ENCODE measurements at regions not wholly inside any gene's neighbourhood (a gene's known extent, or its start where the extent isn't known, plus 50 kb on each side); places are given as distances from the start of the nearest gene placed in this dataset.

DNA sequence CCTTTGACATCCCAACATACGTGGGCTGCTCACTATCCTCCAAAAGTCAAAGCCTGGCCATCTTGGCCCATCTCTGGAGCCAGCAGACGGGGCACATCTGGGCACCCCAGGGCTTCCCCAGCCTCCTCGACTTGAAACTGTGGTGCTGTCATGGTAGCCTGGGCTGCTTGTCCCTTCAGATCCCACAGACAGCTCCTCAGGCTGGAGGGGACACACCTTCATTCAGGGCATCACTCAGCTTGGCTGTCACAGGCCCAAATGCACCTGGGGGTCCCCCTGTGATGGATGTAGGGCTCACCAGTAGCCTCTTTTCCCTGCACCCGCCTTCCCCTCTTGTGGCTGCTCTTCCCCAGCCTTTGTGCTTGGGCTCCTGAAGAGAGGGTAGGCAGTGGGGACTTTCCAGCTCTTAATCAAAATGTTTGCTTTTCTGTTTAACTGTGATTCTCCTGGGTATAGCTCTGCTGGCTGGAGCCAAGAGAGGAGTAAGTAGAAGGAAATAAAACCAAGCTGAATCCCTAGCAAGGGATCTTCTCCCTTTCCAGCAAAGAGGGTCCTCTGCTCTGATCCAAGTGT, 92.3 kb downstream of the GYPC start:
- Mint-ChIP-seq H3K27ac (no peak overlapping the region), H3K4me1 (peaks cover 12% of the 10 kb centered on the region), H3K4me3 (no peak overlapping the region), H3K27me3 (no peaks in the 10 kb centered on the region), H3K36me3 (ENCODE audit: low read depth) (no peaks in the 10 kb centered on the region)
- DNase-seq (no peak), ATAC-seq (no peak)
- no peaks in the 10 kb centered on the region for H3K9me3 ChIP-seq (ENCODE audit: control insufficient read depth, low read length, poor library complexity, severe bottlenecking)

DNA sequence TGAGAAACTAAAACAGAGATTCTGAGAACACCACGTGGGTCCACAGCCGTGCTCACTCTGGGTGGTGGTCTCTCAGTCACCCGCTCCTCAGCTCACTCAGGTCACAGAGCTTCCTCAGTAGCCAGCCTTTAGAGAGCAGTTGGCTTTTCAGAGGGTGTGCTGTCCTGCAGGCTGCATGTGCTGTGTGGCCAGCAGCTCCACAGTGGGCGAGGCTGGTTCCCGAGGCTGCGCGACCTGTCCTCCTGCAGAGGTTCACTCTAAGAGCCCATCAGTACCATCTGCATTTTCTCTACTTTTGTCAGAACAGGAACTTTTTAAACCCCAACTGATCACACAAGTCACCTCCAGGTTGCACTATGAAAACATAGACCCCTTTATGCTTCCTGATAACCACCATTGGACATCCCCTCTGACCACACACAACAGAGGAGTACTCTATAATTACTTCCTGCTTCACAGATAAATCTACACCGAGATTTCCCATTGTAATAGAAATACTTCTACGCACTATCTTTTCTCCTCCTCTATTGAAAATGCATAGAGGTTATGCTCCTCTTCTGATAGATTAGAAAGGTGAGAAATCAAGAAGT, 93.1 kb downstream of the GYPC start:
- H3K9me3 ChIP-seq (ENCODE audit: control insufficient read depth, low read length, poor library complexity, severe bottlenecking): no peaks in the 10 kb centered on the region
- ATAC-seq (no peak), DNase-seq (no peak)
- Mint-ChIP-seq H3K27ac (peak overlapping the region; percentile 81), H3K36me3 (ENCODE audit: low read depth) (no peaks in the 10 kb centered on the region), H3K27me3 (no peaks in the 10 kb centered on the region), H3K4me3 (peak overlapping the region; percentile 21), H3K4me1 (peaks cover 13% of the 10 kb centered on the region)

DNA sequence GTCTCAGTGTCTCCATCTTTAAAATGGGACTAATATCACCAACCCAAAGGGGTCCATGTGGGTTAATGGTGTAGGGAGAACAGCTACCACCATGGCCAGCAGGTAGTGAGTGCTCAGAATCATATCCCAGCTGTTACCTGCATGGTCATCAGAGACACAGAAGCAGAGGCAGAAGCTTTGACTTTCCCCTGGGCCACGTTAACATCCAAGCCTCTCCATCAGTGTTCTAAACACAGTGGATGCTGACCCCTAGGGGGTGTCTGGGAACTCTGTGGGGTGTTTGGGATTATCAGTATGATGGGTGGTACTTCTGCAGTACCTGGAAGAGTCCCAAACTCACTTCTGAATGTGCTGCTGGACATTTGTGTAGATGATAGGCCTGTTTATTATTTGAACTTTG, 93.6 kb downstream of the GYPC start:
- H3K27ac Mint-ChIP-seq: peak overlapping the region; percentile 81
- no peak overlapping the region for H3K4me3 Mint-ChIP-seq
- no peaks in the 10 kb centered on the region for H3K9me3 ChIP-seq (ENCODE audit: control insufficient read depth, low read length, poor library complexity, severe bottlenecking)
- ATAC-seq (no peak), DNase-seq (no peak)
- no peaks in the 10 kb centered on the region for H3K27me3 Mint-ChIP-seq
- H3K36me3 Mint-ChIP-seq (ENCODE audit: low read depth): no peaks in the 10 kb centered on the region
- H3K4me1 Mint-ChIP-seq: peaks cover 18% of the 10 kb centered on the region

DNA sequence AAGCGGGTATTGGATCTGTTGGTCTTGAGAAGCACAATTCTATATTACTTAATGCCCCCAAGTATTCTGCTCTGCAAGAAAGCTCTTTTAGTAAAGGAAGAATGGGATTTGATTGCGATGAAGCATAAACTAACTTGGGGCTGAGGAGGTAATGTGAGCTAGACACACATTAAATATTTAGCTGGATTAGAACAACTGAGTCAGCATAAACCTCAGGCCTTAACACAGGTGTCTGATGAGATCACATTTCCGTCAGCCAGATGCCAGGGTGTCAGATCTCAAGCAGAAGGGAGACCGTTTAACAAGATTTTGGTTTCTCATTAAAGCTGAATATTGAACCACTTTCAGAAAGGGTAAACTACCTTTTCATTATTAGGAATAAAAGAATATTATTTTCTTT, 94.5 kb downstream of the GYPC start:
- H3K9me3 ChIP-seq (ENCODE audit: control insufficient read depth, low read length, poor library complexity, severe bottlenecking): no peaks in the 10 kb centered on the region
- Mint-ChIP-seq H3K27me3 (no peaks in the 10 kb centered on the region), H3K4me1 (peaks cover 19% of the 10 kb centered on the region), H3K36me3 (ENCODE audit: low read depth) (no peaks in the 10 kb centered on the region), H3K27ac (no peak overlapping the region), H3K4me3 (no peak overlapping the region)
- no peak for ATAC-seq
- DNase-seq: no peak

DNA sequence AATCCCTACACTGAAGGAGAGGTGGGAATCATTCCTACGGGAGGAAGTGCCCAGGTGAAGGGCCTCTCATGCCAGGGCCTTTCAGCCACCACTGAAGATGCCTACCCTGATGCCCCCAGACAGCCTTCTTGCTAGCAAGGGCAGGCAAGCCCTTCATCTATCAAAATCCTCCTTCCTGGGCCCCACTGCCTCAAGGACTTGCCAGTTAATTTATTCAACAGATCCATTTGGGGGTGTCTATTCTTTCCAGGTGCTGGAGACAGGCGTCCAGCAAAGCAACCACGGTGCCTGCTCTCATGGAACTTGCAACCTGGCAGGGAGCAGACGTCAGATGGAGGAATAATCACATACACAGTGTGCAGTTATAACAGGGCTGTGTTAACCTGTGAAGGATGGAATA, 95.5 kb downstream of the GYPC start:
- H3K9me3 ChIP-seq (ENCODE audit: control insufficient read depth, low read length, poor library complexity, severe bottlenecking): no peaks in the 10 kb centered on the region
- DNase-seq (no peak), ATAC-seq (no peak)
- no peaks in the 10 kb centered on the region for H3K27me3 Mint-ChIP-seq
- no peaks in the 10 kb centered on the region for H3K36me3 Mint-ChIP-seq (ENCODE audit: low read depth)
- H3K4me1 Mint-ChIP-seq: peaks cover 19% of the 10 kb centered on the region
- no peak overlapping the region for H3K27ac Mint-ChIP-seq
- H3K4me3 Mint-ChIP-seq: no peak overlapping the region

DNA sequence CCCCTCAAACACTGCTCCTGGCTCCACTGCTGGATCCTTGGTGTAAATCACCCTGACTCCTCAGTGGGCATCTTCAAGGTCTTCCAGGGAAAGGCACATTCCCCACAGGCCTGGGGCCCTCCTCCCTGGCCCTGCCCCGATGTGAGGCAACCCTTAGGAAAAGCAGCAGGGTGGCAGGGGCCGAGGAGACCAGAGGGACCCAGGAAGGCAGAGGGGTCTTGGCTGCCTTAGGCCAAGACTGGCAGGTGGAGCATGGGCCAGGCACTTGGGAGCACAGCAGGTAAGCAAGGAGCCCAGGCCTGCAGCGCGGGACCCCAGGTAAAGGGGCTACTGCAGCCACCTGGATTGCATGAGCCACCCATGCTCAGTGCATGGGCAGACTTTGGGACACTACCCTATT, 96.9 kb downstream of the GYPC start:
- Mint-ChIP-seq H3K36me3 (ENCODE audit: low read depth) (no peaks in the 10 kb centered on the region), H3K27me3 (no peaks in the 10 kb centered on the region), H3K4me1 (peaks cover 19% of the 10 kb centered on the region), H3K27ac (no peak overlapping the region), H3K4me3 (no peak overlapping the region)
- ATAC-seq: no peak
- no peak for DNase-seq
- no peaks in the 10 kb centered on the region for H3K9me3 ChIP-seq (ENCODE audit: control insufficient read depth, low read length, poor library complexity, severe bottlenecking)

DNA sequence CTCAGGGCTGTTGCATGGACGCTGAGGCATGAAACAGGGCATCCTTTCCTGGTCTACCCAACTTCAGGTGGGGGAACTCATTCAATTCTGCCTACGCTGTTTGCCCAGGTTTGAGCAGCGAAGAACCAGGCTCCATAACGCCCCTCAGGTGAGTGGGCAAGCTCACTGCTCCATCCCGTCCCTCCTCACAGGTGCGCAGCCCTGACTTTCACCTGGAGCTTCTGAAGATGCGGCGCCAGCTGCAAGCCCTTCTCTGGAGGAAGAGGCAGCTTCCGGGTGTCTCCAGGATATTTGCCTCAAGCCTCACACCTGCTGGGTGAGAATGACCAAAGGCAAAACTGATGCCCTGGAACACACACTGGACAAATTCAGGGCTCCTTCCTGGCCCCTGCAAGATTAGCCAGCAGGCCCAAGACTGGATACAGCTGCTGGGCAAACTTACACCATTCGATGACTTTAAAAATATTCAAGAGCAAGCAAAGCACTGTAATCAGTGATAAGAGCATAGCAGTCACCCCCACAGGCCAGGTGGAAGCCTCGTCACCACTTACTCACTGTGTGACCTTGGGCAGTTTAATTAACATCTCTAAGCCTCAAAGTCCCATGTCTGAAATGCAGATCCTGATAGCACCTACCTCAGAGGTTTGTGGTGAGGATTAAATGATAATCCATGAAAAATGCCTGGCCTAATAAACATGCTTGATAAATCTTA, 97.7 kb downstream of the GYPC start:
- Mint-ChIP-seq H3K4me3 (no peak overlapping the region), H3K27me3 (no peaks in the 10 kb centered on the region), H3K36me3 (ENCODE audit: low read depth) (no peaks in the 10 kb centered on the region), H3K4me1 (peaks cover 19% of the 10 kb centered on the region), H3K27ac (peak overlapping the region; percentile 34)
- no peak for ATAC-seq
- no peak for DNase-seq
- no peaks in the 10 kb centered on the region for H3K9me3 ChIP-seq (ENCODE audit: control insufficient read depth, low read length, poor library complexity, severe bottlenecking)

DNA sequence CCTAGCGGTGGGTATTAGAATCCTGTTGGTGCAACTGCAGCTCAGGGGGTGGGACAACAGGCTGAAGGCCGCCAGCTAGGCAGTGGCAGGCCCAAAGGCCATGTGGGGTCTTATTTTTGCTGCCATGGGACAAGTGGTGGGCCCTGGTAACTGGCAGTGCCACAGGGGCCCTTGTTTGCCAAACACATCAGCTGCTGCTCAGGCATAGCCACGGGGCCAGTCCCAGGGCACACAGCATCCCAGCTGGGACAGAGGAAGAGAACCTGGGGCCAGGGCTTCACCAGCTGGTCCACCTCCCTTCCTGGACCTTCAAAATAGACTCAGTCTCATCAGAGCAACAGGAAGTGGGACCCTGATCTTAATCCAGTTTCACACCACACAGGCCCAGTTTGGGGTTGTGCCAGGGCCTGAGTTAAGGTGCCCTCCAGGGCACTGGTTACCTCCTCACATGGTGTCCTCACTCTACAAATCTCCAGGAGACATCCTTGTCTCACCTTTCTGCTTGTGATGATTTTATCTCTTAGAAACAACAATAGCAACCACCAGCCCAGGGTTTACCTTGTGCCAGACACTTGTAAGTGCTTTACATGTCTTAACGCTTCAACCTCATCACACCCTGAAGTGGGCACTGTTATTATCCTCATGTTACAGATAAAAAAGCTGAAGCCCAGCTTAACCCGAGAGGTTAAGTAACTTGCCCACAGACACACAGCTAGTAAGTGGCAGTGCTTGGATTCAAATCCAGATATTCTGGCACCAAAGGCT, 98.5 kb downstream of the GYPC start:
- no peak for ATAC-seq
- H3K4me3 Mint-ChIP-seq: no peak overlapping the region
- H3K27ac Mint-ChIP-seq: peak overlapping the region; percentile 34
- no peaks in the 10 kb centered on the region for H3K27me3 Mint-ChIP-seq
- H3K9me3 ChIP-seq (ENCODE audit: control insufficient read depth, low read length, poor library complexity, severe bottlenecking): no peaks in the 10 kb centered on the region
- peaks cover 17% of the 10 kb centered on the region for H3K4me1 Mint-ChIP-seq
- no peaks in the 10 kb centered on the region for H3K36me3 Mint-ChIP-seq (ENCODE audit: low read depth)
- no peak for DNase-seq

DNA sequence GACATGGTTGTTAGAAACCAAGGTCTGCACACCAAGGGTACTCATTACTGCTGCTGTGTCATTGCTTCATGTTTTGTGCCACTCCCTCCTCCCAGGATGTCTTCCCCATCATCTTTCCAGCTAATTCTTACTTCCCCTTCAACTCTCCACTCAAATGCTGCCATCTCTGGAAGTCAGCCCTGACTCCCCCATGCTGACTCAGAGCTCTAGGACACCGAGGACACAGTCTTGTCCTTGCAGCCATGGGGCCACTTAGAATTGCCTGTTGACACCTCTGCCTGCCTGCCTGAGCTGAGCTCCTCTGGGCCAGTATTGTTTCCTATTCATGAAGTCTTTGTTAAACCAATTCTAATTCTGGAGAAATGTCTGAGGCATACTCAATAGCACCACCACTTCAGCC, 100.2 kb downstream of the GYPC start:
- H3K27ac Mint-ChIP-seq: no peak overlapping the region

DNA sequence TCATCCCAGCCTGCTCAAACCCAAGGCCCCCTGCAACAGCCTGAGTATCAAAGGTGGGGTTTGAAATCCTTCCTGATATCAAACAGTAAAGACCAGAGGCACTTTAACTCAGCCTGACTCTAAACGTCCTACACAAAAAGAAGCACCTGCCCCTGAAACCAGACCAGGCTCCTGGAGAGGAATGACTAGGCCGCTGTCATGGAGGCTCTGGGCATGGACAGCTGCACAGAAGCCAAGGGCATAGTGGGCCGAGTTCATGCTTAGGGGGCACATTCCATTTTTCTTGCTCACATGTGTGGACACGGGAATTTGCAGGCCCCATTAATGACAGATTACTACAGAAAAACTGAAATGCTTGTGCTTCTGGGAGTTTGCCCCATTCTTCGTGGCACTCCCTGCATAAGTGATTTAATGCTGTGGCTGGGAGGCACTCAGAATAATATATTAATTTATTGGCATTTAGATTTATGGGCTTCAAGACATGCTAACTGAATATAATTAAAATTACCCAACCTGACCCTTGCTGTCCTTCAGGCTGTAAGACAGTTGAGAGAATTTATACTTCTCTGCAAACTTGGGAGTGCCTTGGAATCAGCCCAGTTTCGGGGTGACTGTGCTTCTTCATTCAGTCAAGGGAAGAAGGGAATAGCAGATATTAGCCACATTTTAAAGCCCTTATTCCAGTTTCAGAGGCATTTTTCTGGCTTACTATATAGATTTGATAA, 105.5 kb downstream of the GYPC start:
- no peaks in the 10 kb centered on the region for H3K27me3 Mint-ChIP-seq
- no peak for ATAC-seq
- peaks cover 2% of the 10 kb centered on the region for H3K36me3 Mint-ChIP-seq (ENCODE audit: low read depth)
- no peak for DNase-seq
- H3K9me3 ChIP-seq (ENCODE audit: control insufficient read depth, low read length, poor library complexity, severe bottlenecking): no peaks in the 10 kb centered on the region
- peak overlapping the region; percentile 89 for H3K27ac Mint-ChIP-seq
- peaks cover 42% of the 10 kb centered on the region for H3K4me1 Mint-ChIP-seq
- peak overlapping the region; percentile 88 for H3K4me3 Mint-ChIP-seq

More for the DNA sequence above, 100.2 kb downstream of the GYPC start:
- ATAC-seq (no peak), DNase-seq (no peak)
- no peaks in the 10 kb centered on the region for H3K27me3 Mint-ChIP-seq
- no peaks in the 10 kb centered on the region for H3K9me3 ChIP-seq (ENCODE audit: control insufficient read depth, low read length, poor library complexity, severe bottlenecking)
- H3K4me3 Mint-ChIP-seq: no peak overlapping the region
- peaks cover 18% of the 10 kb centered on the region for H3K4me1 Mint-ChIP-seq
- H3K36me3 Mint-ChIP-seq (ENCODE audit: low read depth): no peaks in the 10 kb centered on the region

DNA sequence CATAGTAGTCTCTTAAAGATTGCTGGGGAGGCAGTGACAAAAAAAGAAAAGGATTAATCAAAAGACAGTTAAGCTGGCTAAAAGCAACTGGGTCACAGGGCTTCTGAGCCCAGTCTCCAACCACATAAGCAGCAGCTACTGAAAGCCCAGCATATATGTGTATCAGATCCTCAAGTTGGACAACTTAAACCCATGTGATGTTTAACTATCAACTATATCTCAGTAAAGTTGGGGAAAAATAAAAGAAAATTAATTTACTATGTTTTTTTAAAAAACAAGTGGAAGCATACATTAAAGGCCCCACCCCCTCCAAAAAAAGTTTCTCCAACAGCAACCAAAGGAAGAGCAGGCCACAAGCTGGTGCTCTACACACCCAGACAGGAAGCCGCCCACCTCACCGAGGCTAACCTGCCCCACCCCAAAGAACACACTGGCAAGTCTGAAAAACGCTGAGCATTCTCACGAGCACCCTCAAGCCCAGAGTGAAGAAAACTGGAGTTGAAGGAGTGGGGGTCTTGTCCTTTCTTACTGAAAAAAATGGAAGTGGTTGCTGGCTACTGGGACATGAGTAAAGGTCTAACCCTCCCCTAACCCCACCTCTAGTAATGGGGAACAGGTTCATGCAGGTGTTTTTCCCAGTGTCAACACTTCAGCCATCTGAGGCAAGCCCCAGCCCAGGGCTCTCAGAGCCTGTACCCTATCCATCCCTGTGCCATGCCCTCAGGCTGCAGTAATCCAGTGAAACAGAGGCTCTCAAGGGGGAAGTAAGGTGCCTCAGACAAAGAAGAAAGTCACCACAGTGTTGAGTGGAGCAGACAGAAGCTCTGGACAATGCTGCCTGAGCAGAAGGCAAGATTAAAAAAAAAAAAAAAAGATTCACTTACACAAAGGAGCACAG, 106.3 kb downstream of the GYPC start:
- H3K4me1 Mint-ChIP-seq: peaks cover 44% of the 10 kb centered on the region
- peak in 2 of 3 donors; percentile 21 to 30 for DNase-seq
- peaks cover 2% of the 10 kb centered on the region for H3K36me3 Mint-ChIP-seq (ENCODE audit: low read depth)

DNA sequence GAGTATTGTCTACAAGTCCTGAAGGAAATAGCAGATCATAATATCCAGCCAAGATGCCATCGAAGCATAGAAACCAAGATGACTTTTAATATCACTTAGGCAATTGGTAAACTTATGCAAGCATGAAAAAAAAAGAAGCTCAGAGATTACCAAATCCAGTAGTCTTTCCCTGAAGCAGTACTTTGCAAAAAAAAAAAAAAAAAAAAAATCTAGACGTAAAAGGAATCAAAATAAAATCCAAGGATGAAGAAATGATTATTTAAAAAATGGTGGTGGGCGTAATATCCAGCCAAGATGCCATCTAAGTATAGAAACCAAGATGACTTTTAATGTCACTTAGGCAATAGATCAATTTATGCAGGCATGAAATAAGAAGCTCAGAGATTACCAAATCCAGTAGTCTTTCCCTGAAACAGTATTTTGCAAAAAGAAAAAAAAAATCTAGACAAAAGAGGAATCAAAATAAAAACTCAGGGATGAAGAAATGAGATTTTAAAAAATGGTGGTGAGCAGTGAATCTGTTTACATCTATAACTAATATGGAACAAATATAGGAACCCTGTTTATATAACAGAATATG, 108.8 kb downstream of the GYPC start:
- ATAC-seq (no peak), DNase-seq (no peak)
- H3K36me3 Mint-ChIP-seq (ENCODE audit: low read depth): peaks cover 5% of the 10 kb centered on the region
- no peaks in the 10 kb centered on the region for H3K9me3 ChIP-seq (ENCODE audit: control insufficient read depth, low read length, poor library complexity, severe bottlenecking)
- peaks cover 46% of the 10 kb centered on the region for H3K4me1 Mint-ChIP-seq
- no peak overlapping the region for H3K27ac Mint-ChIP-seq
- no peak overlapping the region for H3K4me3 Mint-ChIP-seq
- no peaks in the 10 kb centered on the region for H3K27me3 Mint-ChIP-seq

More for the DNA sequence above, 106.3 kb downstream of the GYPC start:
- no peaks in the 10 kb centered on the region for H3K9me3 ChIP-seq (ENCODE audit: control insufficient read depth, low read length, poor library complexity, severe bottlenecking)
- peak overlapping the region; percentile 89 for H3K27ac Mint-ChIP-seq
- H3K27me3 Mint-ChIP-seq: no peaks in the 10 kb centered on the region
- H3K4me3 Mint-ChIP-seq: peak overlapping the region; percentile 88
- peak; percentile 95 for ATAC-seq
